ENCODE measurements at regions not wholly inside any gene's neighbourhood (a gene's known extent, or its start where the extent isn't known, plus 50 kb on each side); places are given as distances from the start of the nearest gene placed in this dataset.

DNA sequence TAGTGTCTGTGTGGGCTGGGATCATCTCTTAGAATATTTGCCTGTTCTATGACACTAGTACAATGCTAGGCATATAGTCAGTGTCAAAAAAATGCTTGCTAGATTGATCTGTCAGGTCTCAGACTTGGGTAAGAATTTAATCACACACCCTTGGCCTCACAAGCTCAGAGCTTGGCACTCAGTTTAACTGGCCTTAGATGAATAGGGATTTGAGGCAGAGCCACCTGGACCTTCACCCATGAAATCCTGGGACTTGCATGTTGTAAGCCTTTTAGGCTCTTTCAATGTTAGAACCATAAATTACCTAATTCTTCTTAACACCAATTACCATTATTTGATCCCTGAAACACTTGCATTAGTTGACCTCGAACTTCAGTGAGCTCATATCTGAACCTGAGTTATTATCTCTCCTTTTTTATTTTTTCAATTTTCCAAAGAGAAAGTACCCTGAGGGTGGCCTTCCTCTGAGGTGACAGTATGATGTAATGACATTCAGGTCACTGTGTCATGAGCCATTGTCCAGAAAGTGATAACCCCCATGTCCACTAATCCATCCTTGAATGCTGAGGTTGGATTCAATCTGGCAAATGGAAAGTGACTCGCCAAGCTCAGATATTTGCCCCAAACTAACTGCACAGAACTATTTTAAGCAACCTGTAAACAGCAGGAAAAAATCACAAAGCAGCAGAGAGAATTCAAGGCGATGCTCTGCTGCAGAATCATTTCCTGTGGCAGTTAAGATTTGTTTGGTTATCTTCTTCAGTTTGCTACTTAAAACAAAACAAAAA, 615.2 kb upstream of the NR2F2 start:
- TF ChIP-seq EZH2 (optimal IDR thresholded peaks at IDR 0.05; ENCODE audit: low read depth, low read length) (no peak), EZH2phosphoT487 (IDR thresholded peaks at IDR 0.05; ENCODE audit: low read length) (no peak)
- TF ChIP-seq, protein P1, sequence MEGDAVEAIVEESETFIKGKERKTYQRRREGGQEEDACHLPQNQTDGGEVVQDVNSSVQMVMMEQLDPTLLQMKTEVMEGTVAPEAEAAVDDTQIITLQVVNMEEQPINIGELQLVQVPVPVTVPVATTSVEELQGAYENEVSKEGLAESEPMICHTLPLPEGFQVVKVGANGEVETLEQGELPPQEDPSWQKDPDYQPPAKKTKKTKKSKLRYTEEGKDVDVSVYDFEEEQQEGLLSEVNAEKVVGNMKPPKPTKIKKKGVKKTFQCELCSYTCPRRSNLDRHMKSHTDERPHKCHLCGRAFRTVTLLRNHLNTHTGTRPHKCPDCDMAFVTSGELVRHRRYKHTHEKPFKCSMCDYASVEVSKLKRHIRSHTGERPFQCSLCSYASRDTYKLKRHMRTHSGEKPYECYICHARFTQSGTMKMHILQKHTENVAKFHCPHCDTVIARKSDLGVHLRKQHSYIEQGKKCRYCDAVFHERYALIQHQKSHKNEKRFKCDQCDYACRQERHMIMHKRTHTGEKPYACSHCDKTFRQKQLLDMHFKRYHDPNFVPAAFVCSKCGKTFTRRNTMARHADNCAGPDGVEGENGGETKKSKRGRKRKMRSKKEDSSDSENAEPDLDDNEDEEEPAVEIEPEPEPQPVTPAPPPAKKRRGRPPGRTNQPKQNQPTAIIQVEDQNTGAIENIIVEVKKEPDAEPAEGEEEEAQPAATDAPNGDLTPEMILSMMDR (IDR thresholded peaks at IDR 0.05; ENCODE audit: low read length): no peak

Data from MM.1S (cell line).